PC-9 (cell line): ENCODE measurements at regions not wholly inside any gene's neighbourhood (a gene's known extent, or its start where the extent isn't known, plus 50 kb on each side); places are given as distances from the start of the nearest gene placed in this dataset.

Experiments used
- EZH2 ChIP-seq: fragments of 200-600 bp; sonication (generic); IDR thresholded peaks from 2 replicates; pipeline ENCODE4 v1.8.0; 2017; ENCODE audit warnings: antibody characterized with exemption, low read depth
- TF ChIP-seq, protein P1 (sequence below): fragments of 200-600 bp; sonication (generic); conservative IDR thresholded peaks from 2 replicates; pipeline ENCODE4 v1.6.1; 2017; ENCODE audit warnings: mixed run types, antibody characterized with exemption, mild to moderate bottlenecking, moderate library complexity

DNA sequence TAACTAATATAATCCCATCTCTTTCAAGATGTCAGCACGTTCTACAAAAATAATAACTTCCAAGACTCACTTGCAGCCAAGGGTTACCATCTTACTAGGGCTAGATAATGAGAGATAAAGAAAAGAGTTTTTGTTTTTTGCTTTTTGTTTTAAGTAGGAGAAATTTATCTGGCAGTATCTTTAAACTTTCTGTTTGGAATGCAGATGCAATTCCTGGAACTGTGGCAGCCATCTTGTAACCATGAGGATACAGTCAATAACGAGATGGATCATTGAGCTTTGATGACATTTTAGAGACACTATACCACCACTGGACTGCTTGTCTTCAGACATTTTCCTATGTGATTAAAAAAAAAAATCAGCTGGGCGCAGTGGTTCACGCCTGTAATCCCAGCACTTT, 171.2 kb upstream of the ARID2 start:
- TF ChIP-seq, protein P1, sequence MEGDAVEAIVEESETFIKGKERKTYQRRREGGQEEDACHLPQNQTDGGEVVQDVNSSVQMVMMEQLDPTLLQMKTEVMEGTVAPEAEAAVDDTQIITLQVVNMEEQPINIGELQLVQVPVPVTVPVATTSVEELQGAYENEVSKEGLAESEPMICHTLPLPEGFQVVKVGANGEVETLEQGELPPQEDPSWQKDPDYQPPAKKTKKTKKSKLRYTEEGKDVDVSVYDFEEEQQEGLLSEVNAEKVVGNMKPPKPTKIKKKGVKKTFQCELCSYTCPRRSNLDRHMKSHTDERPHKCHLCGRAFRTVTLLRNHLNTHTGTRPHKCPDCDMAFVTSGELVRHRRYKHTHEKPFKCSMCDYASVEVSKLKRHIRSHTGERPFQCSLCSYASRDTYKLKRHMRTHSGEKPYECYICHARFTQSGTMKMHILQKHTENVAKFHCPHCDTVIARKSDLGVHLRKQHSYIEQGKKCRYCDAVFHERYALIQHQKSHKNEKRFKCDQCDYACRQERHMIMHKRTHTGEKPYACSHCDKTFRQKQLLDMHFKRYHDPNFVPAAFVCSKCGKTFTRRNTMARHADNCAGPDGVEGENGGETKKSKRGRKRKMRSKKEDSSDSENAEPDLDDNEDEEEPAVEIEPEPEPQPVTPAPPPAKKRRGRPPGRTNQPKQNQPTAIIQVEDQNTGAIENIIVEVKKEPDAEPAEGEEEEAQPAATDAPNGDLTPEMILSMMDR, result no peak
- TF ChIP-seq EZH2, result no peak
